ENCODE measurements at regions not wholly inside any gene's neighbourhood (a gene's known extent, or its start where the extent isn't known, plus 50 kb on each side); places are given as distances from the start of the nearest gene placed in this dataset.

DNA sequence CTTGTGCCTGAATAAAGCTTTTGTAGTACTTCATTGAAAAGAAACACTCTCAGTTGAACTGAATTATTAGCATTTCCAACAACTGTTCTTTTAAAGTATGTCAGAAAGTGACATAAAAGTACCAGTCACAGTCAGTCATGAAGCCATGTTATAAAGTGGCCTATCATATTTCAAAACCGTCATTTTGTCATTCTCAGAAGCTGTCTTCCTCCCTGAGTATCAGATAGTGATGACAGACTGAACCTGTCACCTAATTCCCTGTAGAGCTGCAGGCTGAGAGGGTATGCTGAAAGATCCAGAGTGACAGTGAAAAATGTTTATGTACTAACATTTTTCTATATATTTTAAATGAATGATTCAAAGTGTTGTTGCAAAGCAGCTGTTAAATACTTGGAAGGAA is 1121.7 kb upstream of the PRMT6 start:
- 50% methylated on average over 1 of the region's 1 CpG for WGBS
- no peak overlapping the region for H3K27ac ChIP-seq
- TF ChIP-seq, protein P1, sequence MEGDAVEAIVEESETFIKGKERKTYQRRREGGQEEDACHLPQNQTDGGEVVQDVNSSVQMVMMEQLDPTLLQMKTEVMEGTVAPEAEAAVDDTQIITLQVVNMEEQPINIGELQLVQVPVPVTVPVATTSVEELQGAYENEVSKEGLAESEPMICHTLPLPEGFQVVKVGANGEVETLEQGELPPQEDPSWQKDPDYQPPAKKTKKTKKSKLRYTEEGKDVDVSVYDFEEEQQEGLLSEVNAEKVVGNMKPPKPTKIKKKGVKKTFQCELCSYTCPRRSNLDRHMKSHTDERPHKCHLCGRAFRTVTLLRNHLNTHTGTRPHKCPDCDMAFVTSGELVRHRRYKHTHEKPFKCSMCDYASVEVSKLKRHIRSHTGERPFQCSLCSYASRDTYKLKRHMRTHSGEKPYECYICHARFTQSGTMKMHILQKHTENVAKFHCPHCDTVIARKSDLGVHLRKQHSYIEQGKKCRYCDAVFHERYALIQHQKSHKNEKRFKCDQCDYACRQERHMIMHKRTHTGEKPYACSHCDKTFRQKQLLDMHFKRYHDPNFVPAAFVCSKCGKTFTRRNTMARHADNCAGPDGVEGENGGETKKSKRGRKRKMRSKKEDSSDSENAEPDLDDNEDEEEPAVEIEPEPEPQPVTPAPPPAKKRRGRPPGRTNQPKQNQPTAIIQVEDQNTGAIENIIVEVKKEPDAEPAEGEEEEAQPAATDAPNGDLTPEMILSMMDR (IDR thresholded peaks at IDR 0.05), result no peak
- TF ChIP-seq POLR2A (IDR thresholded peaks at IDR 0.05) (no peak), POLR2AphosphoS5 (IDR thresholded peaks at IDR 0.05) (no peak)

DNA sequence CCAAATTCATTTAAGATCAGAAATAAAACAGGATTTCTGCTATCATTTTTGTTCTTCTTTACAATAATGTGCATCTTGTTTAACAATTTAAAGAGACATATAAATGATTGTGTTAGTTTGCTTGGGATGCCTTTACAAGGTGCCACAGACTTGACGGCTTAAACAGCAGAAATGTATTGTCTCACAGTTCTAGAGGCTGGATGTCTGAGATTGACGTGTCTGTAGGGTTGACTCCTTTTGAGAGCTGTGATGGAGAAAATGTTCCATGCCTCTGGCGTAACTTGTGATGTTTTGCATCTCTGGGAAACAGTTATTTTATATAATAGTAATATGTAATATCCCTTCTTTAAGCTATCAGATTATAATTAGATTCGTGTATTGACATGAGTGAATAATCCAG is 1091.6 kb upstream of the PRMT6 start:
- DNase-seq (ENCODE audit: low spot score), result no peak
- WGBS, result 88% methylated on average over 4 of the region's 4 CpGs
- intact Hi-C loops (cut with DNase I), result no loop called here
- Histone ChIP-seq H3K9me3 (no peaks in the 10 kb centered on the region), H3K4me3 (no peak overlapping the region), H3K36me3 (no peaks in the 10 kb centered on the region), H3K27me3 (replicated peaks; ENCODE audit: insufficient read depth) (no peaks in the 10 kb centered on the region), H3K4me1 (replicated peaks) (no peaks in the 10 kb centered on the region), H3K27ac (no peak overlapping the region)
- TF ChIP-seq POLR2A (IDR thresholded peaks at IDR 0.05) (no peak), POLR2AphosphoS5 (IDR thresholded peaks at IDR 0.05) (no peak)
- TF ChIP-seq, protein P1 (IDR thresholded peaks at IDR 0.05), result no peak

More for the DNA sequence above, 1121.7 kb upstream of the PRMT6 start:
- H3K36me3 ChIP-seq, result no peaks in the 10 kb centered on the region
- intact Hi-C loops (cut with DNase I), result no loop called here
- H3K27me3 ChIP-seq (replicated peaks; ENCODE audit: insufficient read depth), result no peaks in the 10 kb centered on the region
- no peaks in the 10 kb centered on the region for H3K9me3 ChIP-seq
- no peak for DNase-seq (ENCODE audit: low spot score)
- H3K4me1 ChIP-seq (replicated peaks), result no peaks in the 10 kb centered on the region
- no peak overlapping the region for H3K4me3 ChIP-seq

DNA sequence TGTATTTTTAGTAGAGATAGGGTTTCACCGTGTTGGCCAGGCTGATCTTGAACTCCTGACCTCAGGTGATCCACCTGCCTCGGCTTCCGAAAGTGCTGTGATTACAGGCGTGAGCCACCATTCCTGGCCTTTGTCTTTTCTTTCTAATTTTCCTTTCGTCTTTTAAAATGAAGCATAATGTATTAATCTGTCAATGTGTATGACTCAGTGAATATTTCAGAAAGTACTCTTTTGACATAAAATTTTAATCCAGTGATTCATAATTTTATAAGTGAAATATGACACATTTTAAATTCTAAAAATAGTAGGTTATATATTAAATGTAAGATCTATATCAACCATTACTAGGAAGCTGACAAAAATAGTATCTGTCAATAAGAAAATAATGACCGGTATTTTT is 1059.0 kb upstream of the PRMT6 start:
- intact Hi-C loops (cut with DNase I), result no loop called here
- no peaks in the 10 kb centered on the region for H3K27me3 ChIP-seq (replicated peaks; ENCODE audit: insufficient read depth)
- DNase-seq (ENCODE audit: low spot score), result no peak
- TF ChIP-seq POLR2A (IDR thresholded peaks at IDR 0.05), result no peak
- TF ChIP-seq POLR2AphosphoS5 (IDR thresholded peaks at IDR 0.05), result no peak
- H3K4me1 ChIP-seq (replicated peaks), result no peaks in the 10 kb centered on the region
- H3K36me3 ChIP-seq, result no peaks in the 10 kb centered on the region
- H3K9me3 ChIP-seq, result no peaks in the 10 kb centered on the region
- no peak overlapping the region for H3K4me3 ChIP-seq
- WGBS, result 92% methylated on average over 6 of the region's 6 CpGs
- no peak overlapping the region for H3K27ac ChIP-seq

DNA sequence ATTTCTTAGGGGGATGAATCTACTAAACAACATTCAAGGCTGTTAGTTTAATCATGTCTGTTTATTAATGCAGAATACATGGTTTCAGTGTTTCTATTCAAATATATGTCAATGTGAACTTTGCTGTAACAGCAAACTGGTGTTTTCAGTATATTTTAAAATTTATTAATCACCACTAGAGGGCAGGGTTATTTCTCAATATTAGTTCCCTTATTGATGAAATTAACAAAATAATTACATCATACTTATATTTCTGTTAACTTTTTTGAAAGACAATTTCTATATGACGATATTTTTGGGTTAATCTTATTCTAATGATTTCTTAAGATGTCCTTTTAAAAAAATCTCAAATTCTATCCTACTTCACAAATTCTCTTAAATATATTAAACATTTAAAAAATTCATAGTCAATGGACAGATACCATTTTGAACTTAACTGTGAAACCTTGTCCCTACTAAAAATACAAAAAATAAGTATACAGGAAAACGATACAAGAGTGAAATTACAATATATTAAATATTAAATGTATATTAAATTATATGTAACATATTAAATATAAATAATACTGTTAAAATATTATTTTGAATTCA is 1034.1 kb upstream of the PRMT6 start:
- Histone ChIP-seq H3K27ac (no peak overlapping the region), H3K27me3 (replicated peaks; ENCODE audit: insufficient read depth) (no peaks in the 10 kb centered on the region), H3K9me3 (no peaks in the 10 kb centered on the region), H3K36me3 (no peaks in the 10 kb centered on the region), H3K4me1 (replicated peaks) (no peaks in the 10 kb centered on the region), H3K4me3 (no peak overlapping the region)
- intact Hi-C loops (cut with DNase I), result no loop called here
- no peak for DNase-seq (ENCODE audit: low spot score)
- 33% methylated on average over 2 of the region's 2 CpGs for WGBS
- TF ChIP-seq, protein P1 (IDR thresholded peaks at IDR 0.05), result peak; percentile 6 to 32 (median 22)
- TF ChIP-seq POLR2A (IDR thresholded peaks at IDR 0.05), result no peak

DNA sequence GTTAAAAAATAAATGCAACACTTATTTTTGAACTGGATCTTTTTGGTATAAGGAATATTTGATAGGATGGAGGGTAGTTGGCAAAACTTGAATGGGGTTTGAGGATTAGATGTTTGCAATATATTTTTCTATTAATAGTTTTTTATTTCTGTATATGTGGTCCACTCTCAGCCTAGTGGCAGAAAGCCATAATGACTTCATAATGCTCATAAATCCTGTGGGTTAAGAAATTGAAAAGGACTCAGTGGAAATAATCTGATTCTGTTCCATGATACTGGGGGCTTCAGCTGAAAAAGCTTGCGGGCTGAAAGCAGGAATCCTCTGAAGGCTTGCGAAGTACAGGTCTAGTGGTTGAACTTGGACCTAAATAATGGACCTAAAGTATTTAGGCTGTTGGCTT is 1028.6 kb upstream of the PRMT6 start:
- DNase-seq (ENCODE audit: low spot score), result no peak
- Histone ChIP-seq H3K27ac (no peak overlapping the region), H3K27me3 (replicated peaks; ENCODE audit: insufficient read depth) (no peaks in the 10 kb centered on the region), H3K4me1 (replicated peaks) (no peaks in the 10 kb centered on the region), H3K4me3 (no peak overlapping the region), H3K9me3 (no peaks in the 10 kb centered on the region), H3K36me3 (no peaks in the 10 kb centered on the region)
- intact Hi-C loops (cut with DNase I), result loop anchor here (5.0 kb wide), 1 partner anchor 1724 kb away; no protein-coding TSS in a partner anchor
- 90% methylated on average over 2 of the region's 2 CpGs for WGBS
- no peak for TF ChIP-seq POLR2A (IDR thresholded peaks at IDR 0.05)
- TF ChIP-seq, protein P1 (IDR thresholded peaks at IDR 0.05), result no peak
- no peak for TF ChIP-seq POLR2AphosphoS5 (IDR thresholded peaks at IDR 0.05)
